IMR-90 (cell line): ENCODE measurements at regions not wholly inside any gene's neighbourhood (a gene's known extent, or its start where the extent isn't known, plus 50 kb on each side); places are given as distances from the start of the nearest gene placed in this dataset.
A peak's percentile ranks its signal among the peaks of the same experiment; 100 is the strongest.

Experiments used
- ATAC-seq: fragments of 200-7000 bp; cut with Tn5 transposase; 2 replicates; pipeline ENCODE4 v1.9.1; 2020; ENCODE audit warnings: low read depth, mild to moderate bottlenecking, moderate library complexity
- BruUV-seq: library from RNA; stranded (reverse); fragments of 400-500 nt; replicated peaks from 2 replicates; lab custom pipeline; 2021; lab: Mats Ljungman, UMichigan
- CTCF ChIA-PET: fragments of 300-600 bp; formaldehyde crosslinking; extraction: SDS; loops from one replicate; lab custom pipeline; 2021; ENCODE audit warnings: antibody characterized with exemption; lab: Yijun Ruan, JAX
- POLR2A ChIA-PET: fragments of 300-600 bp; sonication (Branson Sonifier 250); formaldehyde crosslinking; loops from one replicate; lab custom pipeline; 2022; ENCODE audit warnings: antibody characterized with exemption; ENCODE audit not compliant: unreplicated experiment; lab: Charles Lee
- DNase-seq: peaks from one replicate; pipeline ENCODE4 v3.0.0; 2013
- H2AFZ ChIP-seq: replicated peaks from 2 replicates; pipeline ENCODE3; 2013; ENCODE audit warnings: low read length, mild to moderate bottlenecking; ENCODE audit not compliant: poor library complexity
- H2AK5ac ChIP-seq: 2 replicates; pipeline ENCODE4 v1.6.1; 2013; ENCODE audit warnings: low read depth, low read length, inconsistent platforms
- H2AK9ac ChIP-seq: replicated peaks from 2 replicates; pipeline ENCODE3; 2013; ENCODE audit warnings: mild to moderate bottlenecking, low read depth, low read length, moderate library complexity; ENCODE audit not compliant: poor library complexity
- H2BK120ac ChIP-seq: 2 replicates; pipeline ENCODE4 v1.6.1; 2013; ENCODE audit warnings: low read depth, low read length, inconsistent platforms
- H2BK15ac ChIP-seq: 3 replicates; pipeline ENCODE4 v1.6.1; 2013; ENCODE audit warnings: low read depth, low read length, inconsistent platforms
- H2BK20ac ChIP-seq: 2 replicates; pipeline ENCODE4 v1.6.1; 2013; ENCODE audit warnings: low read depth, mild to moderate bottlenecking, inconsistent platforms, low read length, moderate library complexity
- H2BK5ac ChIP-seq: 2 replicates; pipeline ENCODE4 v1.6.1; 2013; ENCODE audit warnings: mild to moderate bottlenecking, low read depth, low read length, inconsistent platforms; ENCODE audit not compliant: poor library complexity, severe bottlenecking
- H3K14ac ChIP-seq: replicated peaks from 2 replicates; pipeline ENCODE4 v1.6.1; 2013; ENCODE audit warnings: low read depth, low read length, inconsistent platforms
- H3K18ac ChIP-seq: 2 replicates; pipeline ENCODE4 v1.6.1; 2013; ENCODE audit warnings: low read depth, low read length, control low read depth
- H3K23ac ChIP-seq: 2 replicates; pipeline ENCODE4 v1.6.1; 2013; ENCODE audit warnings: low read depth, low read length, inconsistent platforms
- H3K27ac ChIP-seq: 2 replicates; pipeline ENCODE4 v1.5.1; 2013; ENCODE audit warnings: mild to moderate bottlenecking, control low read depth, low read length; ENCODE audit not compliant: insufficient read depth
- H3K27me3 ChIP-seq: 2 replicates; pipeline ENCODE4 v1.6.1; 2013; ENCODE audit warnings: low read length; ENCODE audit not compliant: control insufficient read depth, insufficient read depth
- H3K36me3 ChIP-seq: 2 replicates; pipeline ENCODE4 v1.6.1; 2013; ENCODE audit warnings: low read length, mixed read lengths; ENCODE audit not compliant: control insufficient read depth, insufficient read depth
- H3K4ac ChIP-seq: 2 replicates; pipeline ENCODE4 v1.6.1; 2013; ENCODE audit warnings: low read depth, low read length, inconsistent platforms
- H3K4me1 ChIP-seq: 2 replicates; pipeline ENCODE4 v1.6.1; 2013; ENCODE audit warnings: low read length, mixed read lengths; ENCODE audit not compliant: control insufficient read depth, insufficient read depth
- H3K4me2 ChIP-seq: 2 replicates; pipeline ENCODE4 v1.6.1; 2013; ENCODE audit warnings: low read depth, mild to moderate bottlenecking, control low read depth, low read length, moderate library complexity
- H3K4me3 ChIP-seq: 2 replicates; pipeline ENCODE4 v1.5.1; 2013; ENCODE audit warnings: low read depth, mild to moderate bottlenecking, control low read depth, low read length, moderate library complexity; ENCODE audit not compliant: insufficient read depth
- H3K56ac ChIP-seq: 2 replicates; pipeline ENCODE4 v1.6.1; 2013; ENCODE audit warnings: low read length, inconsistent platforms; ENCODE audit not compliant: insufficient read depth; ENCODE audit errors: extremely low read depth
- H3K79me1 ChIP-seq, 2 experiments: 2 replicates each; pipeline ENCODE4 v1.6.1; 2013; ENCODE audit warnings: low read length in 2 of 2, inconsistent platforms in 1 of 2, low read depth in 1 of 2
- H3K9ac ChIP-seq: 2 replicates; pipeline ENCODE4 v1.6.1; 2013; ENCODE audit warnings: low read depth, low read length, control low read depth
- H3K9me1 ChIP-seq: 2 replicates; pipeline ENCODE4 v1.6.1; 2013; ENCODE audit warnings: low read length, inconsistent platforms; ENCODE audit not compliant: insufficient read depth
- H3K9me3 ChIP-seq: 2 replicates; pipeline ENCODE4 v1.6.1; 2013; ENCODE audit warnings: low read length; ENCODE audit not compliant: control insufficient read depth, insufficient read depth
- H4K20me1 ChIP-seq: 2 replicates; pipeline ENCODE4 v1.6.1; 2013; ENCODE audit warnings: low read length, inconsistent platforms; ENCODE audit not compliant: insufficient read depth
- H4K5ac ChIP-seq: 2 replicates; pipeline ENCODE4 v1.6.1; 2013; ENCODE audit warnings: mild to moderate bottlenecking, low read depth, low read length, control low read depth
- H4K8ac ChIP-seq, 2 experiments: 2 replicates each; pipeline ENCODE4 v1.6.1; 2013; ENCODE audit warnings: low read depth in 2 of 2, low read length in 2 of 2, control low read depth in 1 of 2, inconsistent platforms in 1 of 2
- H4K91ac ChIP-seq: 2 replicates; pipeline ENCODE4 v1.6.1; 2013; ENCODE audit warnings: low read depth, low read length, inconsistent platforms; ENCODE audit not compliant: insufficient read depth
- CEBPB ChIP-seq: IDR thresholded peaks from 2 replicates; pipeline ENCODE4 v1.6.1; 2012; ENCODE audit warnings: low read depth, low read length, improper control_type of control experiment
- MAFK ChIP-seq: IDR thresholded peaks from 2 replicates; pipeline ENCODE4 v1.6.1; 2012; ENCODE audit warnings: low read depth, low read length, improper control_type of control experiment
- WGBS, 2 experiments: methylation state at CpG; one replicate each; pipeline versions ENCODE4 v1.1.5 to v1.1.7; 2013; ENCODE audit warnings: missing lambda C conversion rate in 2 of 2; ENCODE audit not compliant: insufficient read length in 1 of 2; ENCODE audit errors: extremely low coverage in 2 of 2; 5-methylcytosine and 5-hydroxymethylcytosine counted together
- dilution Hi-C: fragments of 300-500 bp; cut with HindIII; formaldehyde crosslinking; loops from one replicate; pipeline ENCODE4 v1.14.3; 2018; ENCODE audit warnings: low sequenced_read_pairs; ENCODE audit not compliant: unreplicated experiment
- in situ Hi-C: fragments of 300-500 bp; cut with MboI; formaldehyde crosslinking; loops from 3 replicates; pipeline ENCODE4 v1.14.3; 2019; ENCODE audit warnings: low sequenced_read_pairs, inconsistent platforms, mixed read lengths
- intact Hi-C: fragments of 100-400 bp; cut with micrococcal nuclease; formaldehyde crosslinking; loops from 2 replicates; pipeline ENCODE4 v1.10.0; 2022

DNA sequence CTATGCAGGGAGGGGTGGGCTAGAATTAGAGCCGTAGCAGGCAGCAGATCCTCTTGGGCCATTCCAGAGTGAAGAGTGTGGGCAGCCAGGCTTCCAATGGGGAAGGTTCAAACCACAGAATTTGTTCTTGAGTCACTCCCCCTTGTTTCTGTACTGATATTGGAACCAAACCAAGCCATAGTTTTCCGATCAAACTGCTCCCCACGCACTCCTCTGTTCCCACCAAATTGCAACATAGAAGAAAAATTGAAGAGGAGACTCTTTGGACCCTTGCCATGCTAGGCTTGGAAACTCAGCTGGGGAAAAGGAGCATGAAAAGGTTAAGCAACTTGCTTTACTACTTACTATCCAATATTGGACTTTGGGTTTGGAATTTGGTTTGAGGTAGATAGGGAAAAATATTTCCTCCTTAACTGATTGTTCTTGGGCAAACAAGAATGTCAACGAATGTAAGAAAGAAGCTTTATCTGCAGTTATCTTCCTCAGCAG, 165.8 kb upstream of the NR3C1 start:
- H3K56ac ChIP-seq, result no peak overlapping the region
- no peak overlapping the region for H3K23ac ChIP-seq
- H3K36me3 ChIP-seq, result no peaks in the 10 kb centered on the region
- DNase-seq (peak; percentile 78), ATAC-seq (no peak)
- intact Hi-C loops (no loop called here), dilution Hi-C loops (no loop called here), in situ Hi-C loops (loop anchor here (10.0 kb wide), 1 partner anchor 256 kb away; no protein-coding TSS in a partner anchor)
- H4K8ac ChIP-seq, result no peak overlapping the region
- no TSS peak for BruUV-seq
- no peak overlapping the region for H3K18ac ChIP-seq
- H3K9ac ChIP-seq, result no peak overlapping the region
- no peak overlapping the region for H4K5ac ChIP-seq
- H3K4me2 ChIP-seq, result no peak overlapping the region
- POLR2A ChIA-PET, result no interaction called here
- H3K4me3 ChIP-seq, result no peak overlapping the region
- no peaks in the 10 kb centered on the region for H4K20me1 ChIP-seq
- H3K4ac ChIP-seq, result peak overlapping the region; percentile 21; the same call in 1 of the 2 replicates
- H2AK9ac ChIP-seq, result no peak overlapping the region
- TF ChIP-seq MAFK (no peak), CEBPB (peak; percentile 51)
- H2BK5ac ChIP-seq, result no peak overlapping the region
- H3K79me1 ChIP-seq, result no peaks in the 10 kb centered on the region
- H3K4me1 ChIP-seq, result no peaks in the 10 kb centered on the region
- no peak overlapping the region for H4K91ac ChIP-seq
- no peak overlapping the region for H2BK15ac ChIP-seq
- WGBS, 2 experiments, result no CpG with 5 or more reads among the region's 4 CpGs
- no peak overlapping the region for H2BK20ac ChIP-seq
- CTCF ChIA-PET, result no interaction called here
- H3K27ac ChIP-seq, result no peak overlapping the region
- H2BK120ac ChIP-seq, result no peak overlapping the region
- 0 out of 2 replicates have a peak overlapping the region, but pooled peaks have one; percentile 23 for H3K14ac ChIP-seq
- H2AFZ ChIP-seq, result no peak overlapping the region
- H3K9me3 ChIP-seq, result no peaks in the 10 kb centered on the region
- peak overlapping the region; percentile 58 for H2AK5ac ChIP-seq
- H3K9me1 ChIP-seq, result no peaks in the 10 kb centered on the region; the same call in 1 of the 2 replicates
- no peaks in the 10 kb centered on the region for H3K27me3 ChIP-seq
